Adipocyte (in vitro differentiated cells): ENCODE measurements at regions not wholly inside any gene's neighbourhood (a gene's known extent, or its start where the extent isn't known, plus 50 kb on each side); places are given as distances from the start of the nearest gene placed in this dataset.
"Not testable (repeated sequence)": the region's sequence is repeated elsewhere in the genome, so short reads cannot be mapped to it uniquely, and the experiment has no call there.

Experiments
- DNase-seq: peaks from one replicate; pipeline ENCODE4 v3.0.0-alpha.2; 2015; ENCODE audit warnings: low read depth
- H3K27me3 ChIP-seq: replicated peaks from 2 replicates; pipeline ENCODE4 v1.7.0; 2013; ENCODE audit warnings: mild to moderate bottlenecking, low read length, moderate library complexity; ENCODE audit not compliant: control insufficient read depth, insufficient read depth
- H3K36me3 ChIP-seq: 2 replicates; pipeline ENCODE4 v1.7.0; 2013; ENCODE audit warnings: low read length, mild to moderate bottlenecking, moderate library complexity; ENCODE audit not compliant: control insufficient read depth, insufficient read depth, severe bottlenecking
- H3K4me1 ChIP-seq: 2 replicates; pipeline ENCODE4 v1.7.0; 2013; ENCODE audit warnings: mild to moderate bottlenecking, low read length, moderate library complexity; ENCODE audit not compliant: control insufficient read depth, insufficient read depth
- H3K4me3 ChIP-seq: 2 replicates; pipeline ENCODE4 v1.7.0; 2013; ENCODE audit warnings: mild to moderate bottlenecking, low read length, moderate library complexity
- H3K9ac ChIP-seq: 2 replicates; pipeline ENCODE4 v1.7.0; 2013; ENCODE audit warnings: mild to moderate bottlenecking, low read length, moderate library complexity
- H3K9me3 ChIP-seq: 2 replicates; pipeline ENCODE4 v1.7.0; 2013; ENCODE audit warnings: mild to moderate bottlenecking, low read length, moderate library complexity; ENCODE audit not compliant: control insufficient read depth

DNA sequence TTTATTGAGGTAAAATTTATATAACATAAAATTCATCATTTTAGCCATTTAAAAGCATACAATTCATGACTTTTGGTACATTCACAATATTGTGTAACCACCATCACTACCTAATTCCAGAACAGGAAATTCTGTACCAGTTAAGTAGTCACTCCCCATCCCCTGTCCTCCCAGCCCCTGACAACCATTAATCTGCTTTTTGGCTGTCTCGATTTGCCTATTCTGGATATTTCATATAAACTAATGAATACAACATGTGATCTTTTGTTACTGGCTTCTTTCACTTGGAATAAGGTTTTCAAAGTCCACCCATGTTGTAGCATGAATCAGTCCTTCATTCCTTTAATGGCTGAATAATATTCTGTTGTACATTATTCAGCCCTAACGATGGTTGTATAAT is 115.6 kb upstream of the KLF14 start:
- Histone ChIP-seq H3K36me3 (peaks cover 18% of the 10 kb centered on the region), H3K27me3 (no peaks in the 10 kb centered on the region), H3K9me3 (no peaks in the 10 kb centered on the region), H3K4me1 (peaks cover 56% of the 10 kb centered on the region), H3K9ac (no peak overlapping the region), H3K4me3 (no peak overlapping the region)
- no peak for DNase-seq

DNA sequence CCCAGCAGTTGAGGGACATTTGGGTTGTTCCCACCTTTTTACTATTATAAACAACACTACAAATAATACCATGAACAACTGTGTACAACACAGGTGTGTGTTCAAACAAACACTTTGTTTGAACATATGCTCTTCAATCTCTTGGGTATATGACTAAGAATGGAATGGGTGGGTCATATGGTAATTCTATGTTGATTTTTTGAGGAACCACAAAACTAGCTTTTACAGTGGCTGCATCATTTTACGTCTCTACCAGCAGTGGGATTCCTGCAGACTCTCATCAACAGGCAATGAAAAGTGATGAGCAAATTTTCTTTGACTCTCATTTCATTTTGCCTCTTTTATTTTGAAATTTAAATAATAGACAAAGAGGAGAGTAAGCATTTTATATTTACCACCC is 116.9 kb upstream of the KLF14 start:
- Histone ChIP-seq H3K9me3 (no peaks in the 10 kb centered on the region), H3K36me3 (peaks cover 32% of the 10 kb centered on the region), H3K4me3 (no peak overlapping the region), H3K4me1 (peaks cover 49% of the 10 kb centered on the region), H3K9ac (no peak overlapping the region), H3K27me3 (no peaks in the 10 kb centered on the region)
- no peak for DNase-seq

DNA sequence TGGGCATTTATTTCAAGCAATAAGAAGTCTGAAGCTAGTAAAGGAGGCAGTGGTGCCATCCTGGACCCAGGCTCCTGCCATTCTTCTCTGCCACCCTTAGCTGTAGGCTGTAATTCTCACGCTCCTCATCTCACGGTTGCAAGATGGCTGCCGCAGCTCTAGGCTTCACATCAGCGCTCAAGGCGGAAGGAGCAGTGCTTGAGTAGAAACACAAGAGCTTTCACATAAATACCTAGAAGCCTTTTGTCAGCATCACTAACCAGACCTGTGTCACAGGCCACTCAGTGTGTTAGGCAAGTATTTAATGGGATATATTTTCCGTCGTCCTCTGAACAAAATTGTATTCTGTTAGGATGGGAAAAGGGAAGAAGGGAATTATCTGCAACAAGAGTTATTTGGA is 118.9 kb upstream of the KLF14 start:
- Histone ChIP-seq H3K9ac (no peak overlapping the region), H3K4me1 (peaks cover 49% of the 10 kb centered on the region), H3K36me3 (peaks cover 51% of the 10 kb centered on the region), H3K9me3 (peaks cover 16% of the 10 kb centered on the region), H3K4me3 (no peak overlapping the region), H3K27me3 (no peaks in the 10 kb centered on the region)
- DNase-seq, result no peak

DNA sequence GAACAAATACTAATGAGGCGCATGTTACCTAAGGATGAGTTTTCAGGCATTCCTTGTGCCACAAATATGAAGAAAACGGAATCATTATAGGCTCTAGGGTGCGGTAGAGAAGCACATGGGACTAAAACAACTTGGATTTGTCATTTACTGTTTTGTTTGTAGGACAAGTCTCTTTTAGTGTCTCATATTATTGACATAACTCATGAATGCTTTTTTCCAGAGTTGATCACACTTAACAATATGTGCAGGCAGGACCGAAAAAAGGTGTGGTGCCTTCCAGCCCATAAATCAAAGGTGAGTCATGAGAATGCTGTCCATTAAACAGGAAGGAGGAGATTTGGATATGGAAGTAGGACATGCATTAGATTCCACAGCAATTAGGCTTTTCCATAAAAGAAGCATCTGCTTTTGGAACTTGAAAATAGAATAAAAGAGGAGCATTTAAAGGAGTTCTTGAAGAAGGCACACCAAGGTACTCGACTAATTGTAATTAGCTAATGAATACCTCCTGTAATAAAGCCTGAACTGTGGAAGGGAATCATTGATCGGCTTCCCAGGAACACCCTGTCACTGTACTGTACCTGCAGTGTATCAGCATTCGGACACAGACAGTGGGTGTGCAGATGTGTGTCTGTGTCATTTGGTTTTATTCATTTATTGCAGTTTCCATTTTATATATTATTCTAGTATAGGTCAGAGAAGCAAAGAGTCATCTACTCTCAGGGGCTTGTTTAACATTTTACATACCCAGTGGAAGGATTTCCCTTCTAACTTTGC is 119.7 kb upstream of the KLF14 start:
- H3K36me3 ChIP-seq, result peaks cover 59% of the 10 kb centered on the region
- peaks cover 24% of the 10 kb centered on the region for H3K9me3 ChIP-seq
- H3K4me3 ChIP-seq, result no peak overlapping the region
- DNase-seq, result peak; percentile 38
- peaks cover 49% of the 10 kb centered on the region for H3K4me1 ChIP-seq
- H3K27me3 ChIP-seq, result no peaks in the 10 kb centered on the region
- H3K9ac ChIP-seq, result peak overlapping the region; percentile 52

DNA sequence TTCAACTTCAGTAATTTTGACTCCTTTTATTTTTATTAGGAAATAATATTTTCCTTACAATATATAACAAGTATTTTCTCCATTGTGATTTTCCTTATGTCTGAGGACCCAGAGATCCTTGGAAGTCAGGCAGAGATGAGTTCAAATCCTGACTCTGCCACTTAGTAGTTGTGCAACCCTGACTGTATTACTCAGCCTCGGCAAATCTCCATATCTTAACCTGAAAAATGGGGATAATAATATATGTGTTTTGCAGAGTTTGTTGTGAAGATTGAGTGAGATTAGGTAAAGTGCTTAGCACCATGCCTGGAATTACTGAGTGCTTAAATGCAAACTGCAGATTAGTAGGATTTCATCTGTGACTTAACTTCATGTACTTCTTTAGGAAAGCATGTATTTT is 120.5 kb upstream of the KLF14 start:
- peaks cover 66% of the 10 kb centered on the region for H3K36me3 ChIP-seq
- no peaks in the 10 kb centered on the region for H3K27me3 ChIP-seq
- peaks cover 48% of the 10 kb centered on the region for H3K4me1 ChIP-seq
- DNase-seq, result no peak
- peak overlapping the region; percentile 52 for H3K9ac ChIP-seq
- H3K4me3 ChIP-seq, result no peak overlapping the region
- peaks cover 28% of the 10 kb centered on the region for H3K9me3 ChIP-seq

DNA sequence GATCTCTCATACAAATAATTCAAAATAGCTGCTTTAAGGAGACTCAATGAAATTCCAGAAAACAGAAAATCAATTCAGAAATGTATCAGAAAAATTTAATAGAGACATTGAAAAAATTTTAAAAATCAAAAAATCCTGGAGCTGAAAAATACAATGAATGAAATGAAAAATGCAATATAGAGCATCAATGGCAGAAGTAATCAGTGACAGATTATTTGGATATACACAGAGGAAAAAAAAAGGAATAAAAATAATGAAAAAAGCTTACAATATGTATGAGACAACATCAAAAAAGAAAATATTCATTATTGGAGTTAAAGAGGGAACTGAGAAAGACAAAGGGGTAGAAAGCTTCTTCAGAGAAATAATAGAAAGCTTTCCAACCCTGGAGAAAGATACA is 122.9 kb upstream of the KLF14 start:
- Histone ChIP-seq H3K36me3 (peaks cover 86% of the 10 kb centered on the region), H3K4me1 (peaks cover 30% of the 10 kb centered on the region), H3K4me3 (no peak overlapping the region), H3K9me3 (peaks cover 30% of the 10 kb centered on the region), H3K27me3 (no peaks in the 10 kb centered on the region), H3K9ac (no peak overlapping the region)
- no peak for DNase-seq

DNA sequence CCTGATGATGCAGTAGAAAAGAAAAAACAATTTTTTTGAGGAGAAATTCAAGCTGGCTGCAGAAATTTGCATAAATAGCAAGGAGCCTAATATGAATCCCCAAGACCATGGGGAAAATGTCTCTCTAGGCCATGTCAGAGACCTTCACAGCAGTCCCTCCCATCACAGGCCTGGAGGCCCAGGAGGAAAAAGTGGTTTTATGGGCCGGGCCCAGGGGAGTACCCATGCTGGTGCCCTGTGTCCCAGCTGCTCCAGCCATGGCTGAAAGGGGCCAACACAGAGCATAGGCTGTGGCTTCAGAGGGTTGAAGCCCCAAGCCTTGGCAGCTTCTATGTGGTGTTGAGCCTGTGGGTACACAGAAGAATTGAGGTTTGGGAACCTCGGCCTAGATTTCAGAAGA is 126.8 kb upstream of the KLF14 start:
- peaks cover 93% of the 10 kb centered on the region for H3K36me3 ChIP-seq
- H3K4me3 ChIP-seq, H3K4me1 ChIP-seq, H3K27me3 ChIP-seq, H3K9ac ChIP-seq, DNase-seq: not testable (repeated sequence)
- peaks cover 30% of the 10 kb centered on the region for H3K9me3 ChIP-seq

DNA sequence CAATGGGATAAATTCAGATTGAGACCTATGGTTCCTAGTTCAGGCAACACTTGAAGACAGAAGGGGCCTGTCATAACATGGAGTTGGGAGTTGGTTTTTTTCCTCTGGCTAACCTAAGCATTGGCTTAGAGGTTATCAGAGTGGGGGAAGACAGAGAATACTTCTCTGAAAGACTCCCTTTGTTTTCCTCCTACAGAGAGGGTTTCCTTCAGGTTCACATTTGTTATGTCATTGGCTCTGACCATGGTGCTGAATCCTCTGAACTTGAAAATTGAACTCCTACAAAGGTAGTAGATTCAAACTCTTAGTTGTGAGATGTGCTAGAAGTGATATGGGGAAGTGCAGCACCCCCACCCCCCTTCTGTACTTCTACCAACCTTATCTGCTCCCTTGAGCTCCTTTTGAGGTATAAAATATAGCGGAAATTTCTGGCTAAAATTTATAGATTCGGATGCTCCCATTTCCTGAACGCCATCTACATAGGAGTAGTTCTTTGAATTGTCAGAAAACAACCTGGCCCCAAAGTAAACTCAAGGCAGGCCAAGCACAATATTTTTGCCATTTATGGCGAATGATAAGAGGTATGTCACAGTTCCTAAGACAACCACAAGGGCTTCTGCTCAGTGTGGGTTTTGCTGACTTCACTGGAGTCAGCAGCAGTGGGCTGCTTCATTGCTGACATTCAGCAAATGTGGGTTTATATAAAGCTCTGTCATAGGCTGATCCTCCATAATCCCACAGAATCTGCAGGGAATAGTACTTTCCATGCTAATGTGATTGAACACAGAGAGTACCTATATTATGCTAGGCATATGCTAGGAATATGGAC is 131.6 kb upstream of the KLF14 start:
- H3K9ac ChIP-seq, result no peak overlapping the region
- no peaks in the 10 kb centered on the region for H3K27me3 ChIP-seq
- H3K4me1 ChIP-seq, result peaks cover 5% of the 10 kb centered on the region
- peaks cover 95% of the 10 kb centered on the region for H3K36me3 ChIP-seq
- H3K9me3 ChIP-seq, result no peaks in the 10 kb centered on the region
- DNase-seq, result no peak
- no peak overlapping the region for H3K4me3 ChIP-seq

DNA sequence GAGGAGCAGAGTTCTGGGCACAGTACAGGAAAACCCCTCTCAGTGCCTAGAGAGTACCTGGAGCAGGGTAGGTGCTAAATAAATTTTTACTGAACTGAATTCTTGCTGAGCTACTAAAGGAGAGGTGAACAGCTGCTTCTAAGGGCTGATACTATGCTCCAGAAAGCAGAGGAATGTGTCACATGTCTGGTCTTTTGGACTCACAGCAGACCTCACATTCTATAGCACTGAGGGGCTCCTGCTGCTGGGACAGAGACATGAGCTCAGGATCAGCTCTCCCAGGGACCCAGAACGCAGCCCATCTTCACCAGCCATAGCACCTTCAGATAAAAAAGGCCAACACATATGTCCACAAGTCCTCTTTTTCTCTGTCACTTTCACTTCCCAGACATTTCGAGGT is 133.0 kb upstream of the KLF14 start:
- H3K4me3 ChIP-seq, result no peak overlapping the region
- no peak overlapping the region for H3K9ac ChIP-seq
- H3K4me1 ChIP-seq, result peaks cover 5% of the 10 kb centered on the region
- no peak for DNase-seq
- no peaks in the 10 kb centered on the region for H3K27me3 ChIP-seq
- H3K9me3 ChIP-seq, result no peaks in the 10 kb centered on the region
- H3K36me3 ChIP-seq, result peaks cover 87% of the 10 kb centered on the region

DNA sequence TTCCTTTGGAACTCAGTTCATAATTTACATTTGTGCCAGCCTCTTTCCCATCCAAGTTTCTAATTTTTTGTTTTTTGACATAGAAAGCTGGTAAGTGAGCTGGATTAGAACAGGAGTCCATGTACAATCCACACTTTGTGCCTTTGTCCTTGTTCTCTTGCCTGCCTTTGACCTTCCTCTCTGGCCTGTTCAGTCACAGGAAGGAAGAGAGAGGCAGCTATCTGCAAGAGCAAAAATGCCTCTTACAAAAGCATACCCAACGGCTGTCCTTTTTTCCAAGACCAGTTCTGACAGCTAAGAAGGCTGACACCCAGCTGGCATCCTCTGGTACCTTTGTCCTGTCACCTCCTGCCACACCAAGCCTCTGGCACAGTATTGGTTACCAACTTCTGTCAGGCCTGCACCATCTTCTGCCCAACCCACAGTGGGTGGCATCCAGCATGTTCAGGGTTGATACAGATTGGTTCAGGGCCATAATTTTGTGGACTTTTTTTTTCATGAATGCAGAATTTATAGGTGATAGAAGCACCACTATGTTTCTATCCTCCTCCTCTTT is 133.7 kb upstream of the KLF14 start:
- H3K9ac ChIP-seq, result no peak overlapping the region
- no peak overlapping the region for H3K4me3 ChIP-seq
- no peaks in the 10 kb centered on the region for H3K9me3 ChIP-seq
- H3K27me3 ChIP-seq, result no peaks in the 10 kb centered on the region
- no peak for DNase-seq
- H3K36me3 ChIP-seq, result peaks cover 87% of the 10 kb centered on the region
- peaks cover 5% of the 10 kb centered on the region for H3K4me1 ChIP-seq

DNA sequence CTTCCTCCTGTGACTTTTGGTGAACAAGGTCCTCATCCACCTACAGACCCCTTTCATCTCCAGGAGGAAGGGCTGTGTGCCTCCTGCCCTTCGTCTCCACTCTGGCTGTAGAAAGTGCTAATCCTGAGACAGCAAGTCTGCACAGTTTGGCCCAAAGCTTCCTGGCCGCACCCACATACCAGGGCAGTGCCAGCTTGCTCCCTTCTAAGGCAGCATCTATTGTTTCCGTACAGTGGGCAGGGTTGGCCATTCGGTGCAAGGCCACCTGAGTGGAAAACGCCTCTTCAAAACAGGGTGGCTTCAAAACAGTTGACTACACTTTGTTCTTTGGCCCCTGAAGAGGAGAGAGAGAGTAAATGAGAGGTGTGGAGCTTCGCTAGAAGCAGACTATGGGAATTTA is 134.1 kb upstream of the KLF14 start:
- Histone ChIP-seq H3K36me3 (peaks cover 88% of the 10 kb centered on the region), H3K27me3 (no peaks in the 10 kb centered on the region), H3K9me3 (no peaks in the 10 kb centered on the region), H3K4me1 (peaks cover 5% of the 10 kb centered on the region), H3K4me3 (no peak overlapping the region), H3K9ac (no peak overlapping the region)
- no peak for DNase-seq
